DOHH2 (cell line): ENCODE measurements at regions not wholly inside any gene's neighbourhood (a gene's known extent, or its start where the extent isn't known, plus 50 kb on each side); places are given as distances from the start of the nearest gene placed in this dataset.

Source experiments
- EZH2phosphoT487 ChIP-seq: fragments of 200-600 bp; sonication (generic); IDR thresholded peaks from 2 replicates; pipeline ENCODE4 v1.6.1; 2017; ENCODE audit warnings: borderline replicate concordance, mild to moderate bottlenecking, antibody characterized with exemption, low read length, moderate library complexity, mixed read lengths
- TF ChIP-seq, protein P1 (sequence below): fragments of 200-600 bp; sonication (generic); IDR thresholded peaks from one replicate; pipeline ENCODE4 v1.5.1; 2014; ENCODE audit warnings: antibody characterized with exemption, mild to moderate bottlenecking, low read depth, low read length; ENCODE audit not compliant: poor library complexity, severe bottlenecking

- TF ChIP-seq, protein P1, sequence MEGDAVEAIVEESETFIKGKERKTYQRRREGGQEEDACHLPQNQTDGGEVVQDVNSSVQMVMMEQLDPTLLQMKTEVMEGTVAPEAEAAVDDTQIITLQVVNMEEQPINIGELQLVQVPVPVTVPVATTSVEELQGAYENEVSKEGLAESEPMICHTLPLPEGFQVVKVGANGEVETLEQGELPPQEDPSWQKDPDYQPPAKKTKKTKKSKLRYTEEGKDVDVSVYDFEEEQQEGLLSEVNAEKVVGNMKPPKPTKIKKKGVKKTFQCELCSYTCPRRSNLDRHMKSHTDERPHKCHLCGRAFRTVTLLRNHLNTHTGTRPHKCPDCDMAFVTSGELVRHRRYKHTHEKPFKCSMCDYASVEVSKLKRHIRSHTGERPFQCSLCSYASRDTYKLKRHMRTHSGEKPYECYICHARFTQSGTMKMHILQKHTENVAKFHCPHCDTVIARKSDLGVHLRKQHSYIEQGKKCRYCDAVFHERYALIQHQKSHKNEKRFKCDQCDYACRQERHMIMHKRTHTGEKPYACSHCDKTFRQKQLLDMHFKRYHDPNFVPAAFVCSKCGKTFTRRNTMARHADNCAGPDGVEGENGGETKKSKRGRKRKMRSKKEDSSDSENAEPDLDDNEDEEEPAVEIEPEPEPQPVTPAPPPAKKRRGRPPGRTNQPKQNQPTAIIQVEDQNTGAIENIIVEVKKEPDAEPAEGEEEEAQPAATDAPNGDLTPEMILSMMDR = no peak
- no peak for TF ChIP-seq EZH2phosphoT487
Observed at GRCh38 chr11:25737071-25737675, 594.8 kb upstream of the ANO3 start.
